ENCODE measurements at regions not wholly inside any gene's neighbourhood (a gene's known extent, or its start where the extent isn't known, plus 50 kb on each side); places are given as distances from the start of the nearest gene placed in this dataset.
"Not testable (repeated sequence)": the region's sequence is repeated elsewhere in the genome, so short reads cannot be mapped to it uniquely, and the experiment has no call there.

DNA sequence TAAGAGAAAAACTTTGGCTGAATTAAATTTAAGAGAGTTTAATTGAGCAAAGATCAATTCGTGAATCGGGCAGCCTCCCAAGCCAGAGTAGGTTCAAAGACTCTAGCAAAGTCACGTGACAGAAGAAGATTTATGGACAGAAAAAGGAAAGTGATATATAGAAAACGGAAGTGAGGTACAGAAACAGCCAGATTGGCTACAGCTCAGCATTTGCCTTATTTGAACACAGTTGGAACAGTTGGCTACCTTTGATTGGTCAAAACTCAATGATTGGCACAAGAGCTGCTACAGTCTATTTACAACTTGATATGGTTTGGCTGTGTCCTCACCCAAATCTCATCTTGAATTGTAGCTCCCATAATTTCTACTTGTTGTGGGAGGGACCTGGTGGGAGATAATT, 102.6 kb downstream of the PLG start:
- no peak for DNase-seq

DNA sequence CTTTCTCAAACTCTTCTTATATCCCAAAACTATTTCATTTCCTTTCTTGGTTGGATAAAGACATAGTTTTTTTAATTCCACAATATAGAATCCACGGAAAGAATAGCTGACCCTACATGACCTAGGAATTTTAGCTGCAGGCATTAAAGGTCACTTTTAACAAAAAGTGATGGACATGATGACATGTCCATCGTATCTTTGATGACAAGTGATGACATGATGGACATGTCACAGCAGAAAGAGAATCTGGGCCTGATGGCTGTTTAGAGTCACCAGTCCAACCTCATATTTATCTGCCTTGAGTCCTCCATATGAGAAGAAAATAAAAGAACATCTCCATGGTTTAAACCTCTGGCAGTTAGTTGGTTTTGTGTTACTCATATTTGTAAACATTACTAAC, 106.2 kb downstream of the PLG start:
- DNase-seq: no peak

DNA sequence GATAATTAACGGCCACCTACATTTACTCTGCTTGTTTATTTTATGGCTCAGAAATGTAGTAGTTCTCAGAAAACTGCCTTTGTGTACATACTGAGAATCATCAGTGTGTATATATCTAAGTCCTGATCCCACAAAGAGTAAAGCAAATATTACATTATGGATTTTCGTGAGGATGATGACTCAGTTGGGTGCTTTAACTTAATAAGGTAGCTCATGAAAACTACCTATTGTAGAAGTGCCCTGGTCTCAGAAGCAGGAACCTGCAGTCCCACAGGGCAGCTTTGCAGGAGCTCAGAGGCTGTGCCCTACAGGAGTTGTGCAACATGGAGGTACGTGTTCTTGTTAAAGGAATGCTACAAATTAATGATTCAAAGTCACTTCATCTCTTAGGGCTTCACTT, 108.2 kb downstream of the PLG start:
- no peak for DNase-seq

- DNase-seq: no peak
These were observed 110.1 kb downstream of the PLG start for GRCh38 chr6:160812097-160812496.

GRCh38 chr6:160818934-160819333, 116.9 kb downstream of the PLG start:
- no peak for DNase-seq

DNA sequence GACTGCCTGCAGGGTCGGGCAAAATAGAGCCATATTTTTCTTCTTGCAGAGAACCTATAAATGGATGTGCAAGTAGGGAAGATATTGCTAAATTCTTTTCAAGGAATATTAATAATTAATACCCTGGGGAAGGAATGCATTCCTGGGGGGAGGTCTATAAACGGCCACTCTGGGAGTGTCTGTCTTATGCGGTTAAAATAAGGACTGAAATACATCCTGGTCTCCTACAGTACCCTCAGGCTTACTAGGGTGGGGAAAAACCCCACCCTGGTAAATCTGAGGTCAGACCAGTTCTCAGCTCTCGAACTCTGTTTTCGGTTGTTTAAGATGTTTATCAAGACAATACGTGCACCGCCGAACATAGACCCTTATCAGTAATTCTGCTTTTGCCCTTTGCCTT, 118.6 kb downstream of the PLG start:
- not testable (repeated sequence) for DNase-seq

DNA sequence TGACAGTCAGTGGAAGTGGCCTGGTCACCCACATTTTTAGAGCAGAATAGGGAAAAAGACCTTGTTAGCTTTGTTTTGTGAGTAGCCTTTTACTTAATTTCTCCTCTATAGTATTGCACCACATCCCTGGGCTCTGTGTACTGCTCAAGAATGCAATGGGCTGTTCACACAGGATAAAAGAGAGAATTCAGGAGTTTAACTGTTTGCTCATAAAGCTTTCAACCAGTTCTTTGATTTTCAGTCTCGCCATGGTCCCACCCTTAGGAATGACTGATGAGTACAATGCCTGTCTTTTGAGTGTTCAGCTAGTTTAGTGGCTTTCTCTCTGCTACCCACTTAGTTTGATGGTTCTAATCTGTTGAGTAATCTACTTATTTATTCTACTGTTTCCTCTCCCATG, 129.7 kb downstream of the PLG start:
- DNase-seq: no peak

DNA sequence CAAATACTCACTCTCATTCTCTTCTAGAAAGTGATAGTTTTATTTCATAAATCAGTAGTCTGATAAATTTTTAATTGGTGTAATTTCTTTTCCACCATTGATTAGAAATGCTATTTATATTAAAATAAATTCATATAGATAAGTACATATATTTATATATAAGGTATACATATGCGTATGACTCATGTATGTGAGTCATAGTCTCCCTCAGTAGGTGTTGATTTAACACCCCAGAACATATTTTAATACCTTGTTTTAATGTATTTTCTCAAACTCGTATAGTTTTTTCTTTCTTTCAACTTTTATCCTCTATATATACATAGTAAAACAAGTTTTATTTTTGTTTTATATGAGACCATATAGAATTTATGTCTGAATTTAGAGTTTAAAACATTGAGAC, 130.4 kb downstream of the PLG start:
- no peak for DNase-seq

DNA sequence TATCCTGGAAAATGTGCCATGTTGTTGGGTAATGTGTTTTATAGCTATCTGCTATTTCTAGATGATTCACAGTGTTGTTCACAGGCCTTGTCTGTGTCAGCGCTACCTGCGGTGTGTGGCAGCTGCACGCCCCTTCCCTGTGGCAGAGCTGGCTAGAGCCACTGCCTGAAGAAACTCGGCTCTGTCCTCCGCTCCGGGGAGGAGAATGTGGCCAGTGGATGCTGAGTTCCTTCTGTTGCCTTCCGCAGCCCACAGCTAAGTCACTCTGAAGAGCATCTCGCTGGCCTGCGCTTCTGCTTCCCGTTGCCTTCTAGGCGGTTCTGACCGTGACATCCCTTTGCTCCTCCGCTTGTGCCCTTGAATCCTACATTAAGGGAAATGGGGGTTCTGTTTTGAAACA, 135.1 kb downstream of the PLG start:
- no peak for DNase-seq

DNA sequence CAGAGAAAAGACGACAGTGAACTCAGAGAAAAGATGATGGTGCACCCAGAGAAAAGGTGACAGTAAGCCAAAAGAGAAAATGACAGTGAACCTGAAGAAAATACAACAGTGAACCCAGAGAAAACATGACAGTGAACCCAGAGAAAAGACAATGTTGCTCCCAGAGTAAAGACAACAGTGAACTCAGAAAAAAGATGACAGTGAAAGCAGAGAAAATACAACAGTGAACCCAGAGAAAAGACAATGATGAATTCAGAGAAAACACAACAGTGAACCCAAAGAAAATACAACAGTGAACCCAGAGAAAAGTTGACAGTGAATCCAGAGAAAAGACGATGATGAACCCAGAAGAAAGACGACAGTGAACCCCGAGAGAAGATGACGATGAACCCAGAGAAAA, 140.5 kb upstream of the MAP3K4 start:
- DNase-seq: no peak

GRCh38 chr6:160853946-160854345, 137.6 kb upstream of the MAP3K4 start:
- no peak for DNase-seq

DNA sequence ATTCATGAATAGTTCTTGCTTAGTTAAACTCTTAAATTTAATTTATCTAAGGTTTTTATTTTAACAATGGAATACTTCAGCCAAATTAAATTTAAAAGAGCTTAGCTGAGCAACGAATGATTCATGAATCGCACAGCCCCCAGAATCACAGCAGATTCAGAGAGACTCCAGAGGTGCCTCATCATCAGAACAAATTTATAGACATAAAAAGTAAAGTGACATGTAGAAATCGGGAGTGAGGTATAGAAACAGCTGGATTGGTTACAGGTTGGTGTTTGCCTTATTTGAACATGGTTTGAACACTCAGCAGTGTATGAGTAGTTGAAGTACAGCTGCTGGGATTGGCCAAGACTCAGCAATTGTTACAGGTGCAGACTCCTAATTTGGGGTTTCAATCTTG, 132.7 kb upstream of the MAP3K4 start:
- no peak for DNase-seq

DNA sequence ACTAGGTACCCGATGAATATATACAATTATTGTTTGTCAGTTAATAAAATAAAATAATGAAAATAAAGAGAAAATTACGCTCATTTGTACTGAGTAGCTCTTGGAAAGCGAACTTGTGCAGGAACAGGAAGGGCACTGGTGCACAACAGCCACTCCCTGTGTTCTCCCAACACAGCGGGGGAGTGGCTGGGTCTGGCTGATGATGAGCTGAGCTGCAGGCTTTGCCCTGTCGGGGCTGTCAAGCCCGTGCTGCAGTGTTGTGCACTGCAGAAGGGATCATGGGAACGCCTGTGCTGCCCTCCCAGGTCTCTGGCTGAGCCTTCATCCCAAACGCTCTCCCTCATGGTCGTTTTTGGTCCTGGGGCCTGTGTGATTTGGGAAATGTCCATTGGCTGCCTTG, 131.7 kb upstream of the MAP3K4 start:
- no peak for DNase-seq

GRCh38 chr6:160861824-160862223, 129.7 kb upstream of the MAP3K4 start:
- no peak for DNase-seq

DNA sequence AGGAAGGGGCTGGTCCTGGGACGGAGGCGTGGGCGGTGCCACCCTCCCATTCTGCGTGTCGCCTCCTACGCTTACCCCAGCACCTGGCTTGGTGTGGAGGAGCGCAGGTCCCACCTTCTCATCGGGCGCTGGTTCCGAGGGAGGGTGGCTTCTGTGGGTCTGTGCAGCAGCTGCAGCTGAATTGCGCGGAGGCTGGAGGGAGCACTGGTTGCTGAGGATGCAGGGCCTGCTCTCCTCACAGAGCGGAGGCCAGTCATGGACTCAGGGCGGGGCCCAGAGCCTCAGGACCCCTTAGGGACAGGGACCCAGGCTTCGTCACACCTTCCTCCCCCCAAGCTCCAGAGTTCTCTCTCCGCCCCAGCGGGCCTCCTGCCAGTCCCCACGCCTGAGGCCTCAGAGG, 127.8 kb upstream of the MAP3K4 start:
- no peak for DNase-seq

GRCh38 chr6:160871320-160871719, 120.2 kb upstream of the MAP3K4 start:
- DNase-seq: no peak

DNA sequence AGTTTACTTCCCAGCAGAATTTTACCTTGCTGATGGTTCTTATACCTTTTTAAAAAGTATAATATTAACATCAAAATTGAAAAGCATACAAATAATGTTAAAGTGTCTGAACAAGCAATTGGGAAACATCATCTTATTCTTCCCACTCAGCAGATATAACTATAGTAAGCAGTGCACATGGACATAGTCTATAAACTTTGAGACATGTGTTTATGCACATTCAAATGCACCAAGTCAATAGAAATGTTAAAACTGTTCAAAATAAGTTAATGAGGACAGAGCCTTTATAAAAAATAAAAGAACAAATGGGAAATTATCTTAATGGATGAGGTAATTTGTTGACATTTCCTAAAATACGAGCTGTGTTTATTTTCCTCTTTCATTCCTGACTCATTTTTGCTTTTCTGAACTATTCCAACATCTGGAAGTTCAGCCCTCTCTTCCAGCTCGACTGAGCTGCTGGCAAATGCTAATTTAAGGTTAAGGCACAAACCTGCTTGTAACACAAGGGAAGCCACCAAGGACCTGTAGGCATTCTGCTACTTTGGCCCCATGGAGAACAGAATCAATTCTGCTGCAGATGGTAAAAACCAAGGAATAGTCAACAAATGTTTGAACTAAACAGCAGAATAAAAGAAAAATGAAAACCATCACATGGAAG, 110.3 kb upstream of the MAP3K4 start:
- no peak for DNase-seq

DNA sequence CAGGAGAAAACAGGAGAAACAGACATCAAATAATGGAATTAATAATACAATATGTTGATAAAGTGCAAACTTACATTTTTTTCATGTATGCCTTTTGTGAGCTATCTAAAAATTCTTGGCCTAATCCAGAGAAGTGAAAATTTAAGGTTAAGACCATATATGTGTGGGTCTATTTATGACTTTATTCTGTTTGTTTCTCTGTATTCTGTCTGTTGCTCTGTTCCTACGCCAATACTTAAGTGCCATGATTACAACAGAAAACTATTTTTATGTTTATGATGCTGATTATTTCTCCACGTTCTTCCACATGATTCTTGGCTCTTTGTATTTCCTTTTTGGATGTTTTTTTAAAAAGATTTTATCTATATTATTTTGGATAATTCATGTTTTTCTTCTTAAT, 109.6 kb upstream of the MAP3K4 start:
- no peak for DNase-seq

- DNase-seq: no peak
These were observed 108.7 kb upstream of the MAP3K4 start for GRCh38 chr6:160882791-160883279.

DNA sequence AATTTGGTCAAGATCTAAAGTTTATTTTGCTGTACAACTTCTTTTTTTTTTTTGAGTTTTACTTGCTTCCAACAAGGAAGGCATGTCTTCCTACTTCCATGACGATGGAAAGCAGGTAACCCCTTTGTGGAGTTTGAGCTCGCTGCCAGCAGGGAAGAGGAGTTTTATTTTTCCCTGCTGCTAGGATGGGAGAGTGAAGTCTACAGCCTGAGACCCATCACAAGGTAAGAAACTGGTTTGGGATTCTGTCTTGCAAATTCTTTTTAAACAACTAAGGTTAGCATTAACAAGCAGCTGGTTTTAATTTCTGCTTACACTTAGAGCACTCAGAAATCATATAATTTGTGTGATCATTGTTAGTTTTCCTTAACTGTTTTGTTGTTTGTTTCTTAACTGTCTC, 108.0 kb upstream of the MAP3K4 start:
- DNase-seq: no peak

DNA sequence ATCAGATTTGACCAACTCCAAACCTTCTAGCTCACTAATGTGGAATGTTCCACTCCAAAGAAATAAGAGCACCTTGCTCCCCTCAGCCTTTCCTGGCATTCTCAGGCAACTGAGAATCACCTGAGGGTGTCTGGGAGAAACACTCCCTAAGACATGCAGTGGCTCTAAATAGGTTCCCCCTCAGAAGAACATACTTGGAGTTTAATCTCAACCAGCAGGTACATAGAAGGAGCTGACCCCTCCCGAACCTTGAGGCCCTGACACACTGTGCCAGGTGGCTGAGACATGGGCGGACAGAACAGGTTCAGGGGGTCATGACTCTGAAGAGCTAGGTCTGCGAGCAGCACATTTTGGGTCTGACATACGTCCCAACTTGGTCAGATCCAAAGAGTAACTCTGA, 107.6 kb upstream of the MAP3K4 start:
- DNase-seq: no peak

GRCh38 chr6:160889148-160889547, 102.4 kb upstream of the MAP3K4 start:
- not testable (repeated sequence) for DNase-seq

- DNase-seq: no peak
These were observed 99.9 kb upstream of the MAP3K4 start for GRCh38 chr6:160891690-160892089.

GRCh38 chr6:160895562-160895961, 96.0 kb upstream of the MAP3K4 start:
- no peak for DNase-seq

GRCh38 chr6:160899671-160900430, 91.7 kb upstream of the MAP3K4 start:
- no peak for DNase-seq

Data from NCI-H524 treated with DMSO at 0.1 percent for 48 hours (cell line).